HG03354 (cell line): ENCODE measurements at regions not wholly inside any gene's neighbourhood (a gene's known extent, or its start where the extent isn't known, plus 50 kb on each side); places are given as distances from the start of the nearest gene placed in this dataset.
"Not testable (repeated sequence)": the region's sequence is repeated elsewhere in the genome, so short reads cannot be mapped to it uniquely, and the experiment has no call there.

Experiments used
- ATAC-seq: cut with Tn5 transposase; IDR thresholded peaks from one replicate; pipeline ENCODE4 v1.9.1; 2021; ENCODE audit warnings: mild to moderate bottlenecking; ENCODE audit not compliant: unreplicated experiment, poor library complexity, severe bottlenecking

- peak; percentile 64 for ATAC-seq
Measured at GRCh38 chr7:142583446-142583845, 165.8 kb upstream of the PRSS1 start.

GRCh38 chr7:142582351-142582750 is 166.9 kb upstream of the PRSS1 start:
- no peak for ATAC-seq

- ATAC-seq: peak; percentile 70
Measured at GRCh38 chr7:142581341-142581740, 167.9 kb upstream of the PRSS1 start.

- peak; percentile 47 for ATAC-seq
Measured at GRCh38 chr7:142579946-142580345, 169.3 kb upstream of the PRSS1 start.

GRCh38 chr7:142575351-142575750 is 173.9 kb upstream of the PRSS1 start:
- ATAC-seq: not testable (repeated sequence)

GRCh38 chr7:142571581-142571980 is 177.7 kb upstream of the PRSS1 start:
- no peak for ATAC-seq

GRCh38 chr7:142569851-142570250 is 179.4 kb upstream of the PRSS1 start:
- no peak for ATAC-seq

GRCh38 chr7:142568435-142569097 is 180.7 kb upstream of the PRSS1 start:
- ATAC-seq: peak; percentile 44

- ATAC-seq: no peak
Measured at GRCh38 chr7:142567201-142568075, 181.8 kb upstream of the PRSS1 start.

GRCh38 chr7:142566271-142566670 is 183.0 kb upstream of the PRSS1 start:
- ATAC-seq: no peak

- not testable (repeated sequence) for ATAC-seq
Measured at GRCh38 chr7:142564125-142564524, 185.1 kb upstream of the PRSS1 start.

- no peak for ATAC-seq
Measured at GRCh38 chr7:142563470-142563869, 185.8 kb upstream of the PRSS1 start.

GRCh38 chr7:142562688-142563087 is 186.6 kb upstream of the PRSS1 start:
- ATAC-seq: no peak

GRCh38 chr7:142561396-142561795 is 187.9 kb upstream of the PRSS1 start:
- ATAC-seq: not testable (repeated sequence)

- ATAC-seq: not testable (repeated sequence)
Measured at GRCh38 chr7:142560770-142561169, 188.5 kb upstream of the PRSS1 start.

- ATAC-seq: no peak
Measured at GRCh38 chr7:142560166-142560565, 189.1 kb upstream of the PRSS1 start.

- peak; percentile 88 for ATAC-seq
Measured at GRCh38 chr7:142557971-142558582, 191.2 kb upstream of the PRSS1 start.

GRCh38 chr7:142556740-142557139 is 192.5 kb upstream of the PRSS1 start:
- no peak for ATAC-seq

GRCh38 chr7:142554560-142555532 is 194.4 kb upstream of the PRSS1 start:
- no peak for ATAC-seq
